Keratinocyte (primary cell): ENCODE measurements at regions not wholly inside any gene's neighbourhood (a gene's known extent, or its start where the extent isn't known, plus 50 kb on each side); places are given as distances from the start of the nearest gene placed in this dataset.

Experiments used
- DNase-seq: peaks from one replicate; pipeline ENCODE4 v3.0.0-alpha.2; 2011; ENCODE audit warnings: low read depth, missing footprints, low spot score
- FAIRE-seq: peaks from 2 replicates; lab custom pipeline; 2011; peaks lifted over from hg19 to GRCh38; lab: Jason Lieb, UNC
- H2AFZ ChIP-seq: 2 replicates; pipeline ENCODE4 v1.6.0; 2012; ENCODE audit warnings: low read length, control low read depth, inconsistent platforms; ENCODE audit not compliant: control insufficient read depth
- H3K27ac ChIP-seq: 2 replicates; pipeline ENCODE4 v1.5.1; 2011; ENCODE audit warnings: low read length; ENCODE audit not compliant: control insufficient read depth, insufficient read depth
- H3K27me3 ChIP-seq: 3 replicates; pipeline ENCODE4 v1.6.0; 2011; ENCODE audit warnings: low read length; ENCODE audit not compliant: control insufficient read depth, insufficient read depth; ENCODE audit errors: extremely low read depth
- H3K36me3 ChIP-seq, 2 experiments: 2 replicates in 1 of 2; 3 replicates in 1 of 2; pipeline ENCODE4 v1.5.1; 2011; ENCODE audit warnings: low read length in 2 of 2, mild to moderate bottlenecking in 1 of 2; ENCODE audit not compliant: control insufficient read depth in 2 of 2, insufficient read depth in 2 of 2; ENCODE audit errors: extremely low read depth in 1 of 2
- H3K4me1 ChIP-seq: 3 replicates; pipeline ENCODE4 v1.5.1; 2011; ENCODE audit warnings: low read length; ENCODE audit not compliant: control insufficient read depth, insufficient read depth; ENCODE audit errors: extremely low read depth
- H3K4me2 ChIP-seq: 3 replicates; pipeline ENCODE4 v1.6.0; 2011; ENCODE audit warnings: low read depth, low read length; ENCODE audit not compliant: control insufficient read depth, insufficient read depth; ENCODE audit errors: extremely low read depth
- H3K4me3 ChIP-seq, 3 experiments: fragments of 200-600 bp in 1 of 3; sonication (generic) in 1 of 3; 2 replicates in 2 of 3; 3 replicates in 1 of 3; pipeline ENCODE4 v1.5.1; 2011 to 2016; ENCODE audit warnings: low read length in 3 of 3, mild to moderate bottlenecking in 3 of 3, control low read depth in 2 of 3, inconsistent platforms in 1 of 3, low read depth in 1 of 3, mixed read lengths in 1 of 3, mixed run types in 1 of 3, moderate library complexity in 1 of 3; ENCODE audit not compliant: control insufficient read depth in 2 of 3, insufficient read depth in 2 of 3; ENCODE audit errors: extremely low read depth in 1 of 3
- H3K79me2 ChIP-seq: 2 replicates; pipeline ENCODE4 v1.6.0; 2012; ENCODE audit warnings: low read length; ENCODE audit not compliant: control insufficient read depth, insufficient read depth
- H3K9ac ChIP-seq: 3 replicates; pipeline ENCODE4 v1.6.0; 2011; ENCODE audit warnings: low read length; ENCODE audit not compliant: control insufficient read depth, insufficient read depth; ENCODE audit errors: extremely low read depth
- H3K9me1 ChIP-seq: 3 replicates; pipeline ENCODE4 v1.6.0; 2011; ENCODE audit warnings: low read length; ENCODE audit not compliant: control insufficient read depth, insufficient read depth; ENCODE audit errors: extremely low read depth
- H3K9me3 ChIP-seq: 2 replicates; pipeline ENCODE4 v1.5.1; 2012; ENCODE audit warnings: low read depth, low read length; ENCODE audit not compliant: control insufficient read depth
- H4K20me1 ChIP-seq: 3 replicates; pipeline ENCODE4 v1.6.0; 2011; ENCODE audit warnings: low read length; ENCODE audit not compliant: control insufficient read depth, insufficient read depth; ENCODE audit errors: extremely low read depth
- EZH2 ChIP-seq: IDR thresholded peaks from one replicate; pipeline ENCODE4 v1.6.1; 2012; ENCODE audit warnings: inconsistent platforms, mild to moderate bottlenecking, low read length, moderate library complexity
- dilution Hi-C: fragments of 300-500 bp; cut with MboI; formaldehyde crosslinking; loops from one replicate; pipeline ENCODE4 v1.7.0; 2020; ENCODE audit warnings: low sequenced_read_pairs; ENCODE audit not compliant: extremely low pct_ligation_motif_present
- TF ChIP-seq, protein P1 (sequence below), 3 experiments: IDR thresholded peaks in 1 of 3; conservative IDR thresholded peaks in 1 of 3; optimal IDR thresholded peaks in 1 of 3; 2 replicates in 2 of 3; 3 replicates in 1 of 3; pipeline versions ENCODE3 to v1.5.1; 2011; ENCODE audit warnings: low read length in 3 of 3, mild to moderate bottlenecking in 3 of 3, moderate library complexity in 2 of 3, control low read depth in 1 of 3, inconsistent platforms in 1 of 3; ENCODE audit not compliant: insufficient read depth in 2 of 3; ENCODE audit errors: extremely low read depth in 1 of 3

DNA sequence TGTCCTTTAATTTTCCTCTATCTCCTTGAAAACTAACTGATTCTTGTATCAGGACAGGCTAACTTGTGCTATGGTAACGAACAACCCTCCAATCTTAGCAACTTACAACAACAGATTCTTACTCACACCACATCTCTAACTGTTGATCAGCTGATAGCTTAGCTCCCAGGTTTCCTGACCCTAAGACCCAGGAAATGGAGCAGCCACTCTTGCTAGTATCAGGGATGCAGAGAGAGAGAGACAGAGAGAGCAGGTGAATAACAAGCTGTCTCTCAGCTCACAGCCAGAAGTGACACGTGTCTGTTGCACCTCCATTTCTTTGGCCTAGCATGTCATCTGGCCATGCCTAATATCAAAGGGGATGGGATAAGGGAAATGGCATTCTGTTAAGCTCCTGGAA, 1289.0 kb upstream of the AUTS2 start:
- no peaks in the 10 kb centered on the region for H3K4me1 ChIP-seq
- no peaks in the 10 kb centered on the region for H3K9me3 ChIP-seq
- H4K20me1 ChIP-seq = no peaks in the 10 kb centered on the region
- FAIRE-seq = no peak
- no peak for DNase-seq
- H3K36me3 ChIP-seq = no peaks in the 10 kb centered on the region
- no peak overlapping the region for H3K27ac ChIP-seq
- H3K79me2 ChIP-seq = no peaks in the 10 kb centered on the region
- H2AFZ ChIP-seq = no peak overlapping the region
- dilution Hi-C loops = no loop called here
- no peak overlapping the region for H3K9ac ChIP-seq
- no peak overlapping the region for H3K4me3 ChIP-seq
- no peaks in the 10 kb centered on the region for H3K27me3 ChIP-seq
- TF ChIP-seq EZH2 = no peak
- TF ChIP-seq, protein P1, sequence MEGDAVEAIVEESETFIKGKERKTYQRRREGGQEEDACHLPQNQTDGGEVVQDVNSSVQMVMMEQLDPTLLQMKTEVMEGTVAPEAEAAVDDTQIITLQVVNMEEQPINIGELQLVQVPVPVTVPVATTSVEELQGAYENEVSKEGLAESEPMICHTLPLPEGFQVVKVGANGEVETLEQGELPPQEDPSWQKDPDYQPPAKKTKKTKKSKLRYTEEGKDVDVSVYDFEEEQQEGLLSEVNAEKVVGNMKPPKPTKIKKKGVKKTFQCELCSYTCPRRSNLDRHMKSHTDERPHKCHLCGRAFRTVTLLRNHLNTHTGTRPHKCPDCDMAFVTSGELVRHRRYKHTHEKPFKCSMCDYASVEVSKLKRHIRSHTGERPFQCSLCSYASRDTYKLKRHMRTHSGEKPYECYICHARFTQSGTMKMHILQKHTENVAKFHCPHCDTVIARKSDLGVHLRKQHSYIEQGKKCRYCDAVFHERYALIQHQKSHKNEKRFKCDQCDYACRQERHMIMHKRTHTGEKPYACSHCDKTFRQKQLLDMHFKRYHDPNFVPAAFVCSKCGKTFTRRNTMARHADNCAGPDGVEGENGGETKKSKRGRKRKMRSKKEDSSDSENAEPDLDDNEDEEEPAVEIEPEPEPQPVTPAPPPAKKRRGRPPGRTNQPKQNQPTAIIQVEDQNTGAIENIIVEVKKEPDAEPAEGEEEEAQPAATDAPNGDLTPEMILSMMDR (optimal IDR thresholded peaks at IDR 0.05 in 1 of 3, IDR thresholded peaks at IDR 0.05 in 1 of 3, conservative IDR thresholded peaks at IDR 0.05 in 1 of 3; ENCODE audit: extremely low read depth in 1 of 3, insufficient read depth in 2 of 3, low read length in 3 of 3) = no peak
- no peaks in the 10 kb centered on the region for H3K9me1 ChIP-seq
- H3K4me2 ChIP-seq = no peak overlapping the region

DNA sequence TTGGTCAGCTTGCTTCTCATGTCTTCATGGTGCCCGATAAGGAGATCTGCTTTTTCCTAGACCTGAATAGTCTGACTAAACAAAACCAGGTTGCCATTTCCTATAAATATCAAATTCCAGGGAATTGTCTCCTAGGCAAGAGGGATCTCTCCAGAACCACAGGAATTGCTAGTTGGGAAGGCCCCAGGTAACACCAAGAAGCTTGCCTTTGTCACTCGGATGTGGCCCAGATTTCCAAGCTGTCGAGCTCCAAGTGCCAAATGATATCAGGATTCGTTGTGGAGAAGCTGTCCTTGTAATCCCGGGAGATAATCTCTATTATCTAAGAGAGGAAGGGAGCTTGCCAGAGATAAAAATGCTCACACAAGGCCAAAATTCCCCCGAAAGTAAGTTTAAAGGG, 1288.5 kb upstream of the AUTS2 start:
- no peak for TF ChIP-seq EZH2
- TF ChIP-seq, protein P1 (optimal IDR thresholded peaks at IDR 0.05 in 1 of 3, IDR thresholded peaks at IDR 0.05 in 1 of 3, conservative IDR thresholded peaks at IDR 0.05 in 1 of 3; ENCODE audit: extremely low read depth in 1 of 3, insufficient read depth in 2 of 3, low read length in 3 of 3) = no peak
- no peak overlapping the region for H3K4me3 ChIP-seq
- DNase-seq (no peak), FAIRE-seq (no peak)
- H4K20me1 ChIP-seq = no peaks in the 10 kb centered on the region
- no peaks in the 10 kb centered on the region for H3K27me3 ChIP-seq
- H3K27ac ChIP-seq = no peak overlapping the region
- dilution Hi-C loops = no loop called here
- H3K4me1 ChIP-seq = no peaks in the 10 kb centered on the region
- no peaks in the 10 kb centered on the region for H3K9me1 ChIP-seq
- H3K79me2 ChIP-seq = no peaks in the 10 kb centered on the region
- H3K9me3 ChIP-seq = no peaks in the 10 kb centered on the region
- H2AFZ ChIP-seq = no peak overlapping the region
- no peak overlapping the region for H3K9ac ChIP-seq
- H3K4me2 ChIP-seq = no peak overlapping the region
- H3K36me3 ChIP-seq = no peaks in the 10 kb centered on the region
